ENCODE measurements at regions not wholly inside any gene's neighbourhood (a gene's known extent, or its start where the extent isn't known, plus 50 kb on each side); places are given as distances from the start of the nearest gene placed in this dataset.

DNA sequence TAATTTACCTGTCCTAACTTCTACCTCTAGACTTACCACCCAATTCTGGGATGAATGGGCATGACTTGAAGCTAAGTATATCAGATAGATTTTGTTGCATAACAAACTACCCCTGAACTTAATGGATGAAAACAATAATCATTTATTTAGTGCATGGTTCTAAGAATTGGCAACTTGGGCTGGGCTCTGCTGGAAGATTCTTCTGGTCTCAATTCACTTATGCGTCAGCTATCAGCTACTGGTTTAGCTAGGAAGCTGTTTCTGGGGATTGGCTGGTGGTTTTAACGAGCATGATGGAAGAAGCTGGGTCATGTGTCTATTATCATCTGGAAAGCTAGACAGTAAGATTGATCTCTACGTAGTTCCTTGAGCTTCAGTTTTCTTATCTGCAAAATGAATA lies 77.3 kb upstream of the LMCD1 start:
- no peak for TF ChIP-seq CTCF (conservative IDR thresholded peaks at IDR 0.05 in 1 of 2, IDR thresholded peaks at IDR 0.05 in 1 of 2; ENCODE audit: low read depth in 1 of 2, low read length in 2 of 2)
- TF ChIP-seq EZH2 (IDR thresholded peaks at IDR 0.05; ENCODE audit: low read length, missing control alignments): no peak
